H1 (cell line): ENCODE measurements at regions not wholly inside any gene's neighbourhood (a gene's known extent, or its start where the extent isn't known, plus 50 kb on each side); places are given as distances from the start of the nearest gene placed in this dataset.

ENCODE experiments used
- CTBP2 ChIP-seq: IDR thresholded peaks from 2 replicates; pipeline ENCODE4 v1.7.0; 2011; ENCODE audit warnings: borderline replicate concordance, mild to moderate bottlenecking, moderate library complexity, mixed read lengths, low read length; ENCODE audit not compliant: insufficient read depth, insufficient read length
- EP300 ChIP-seq, 2 experiments: IDR thresholded peaks; 1 replicate in 1 of 2; 2 replicates in 1 of 2; pipeline ENCODE4 v1.6.1; 2011 to 2012; ENCODE audit warnings: low read depth in 2 of 2, low read length in 2 of 2, mild to moderate bottlenecking in 2 of 2, borderline replicate concordance in 1 of 2, inconsistent platforms in 1 of 2, moderate library complexity in 1 of 2
- POLR2A ChIP-seq, 2 experiments: IDR thresholded peaks; 1 replicate in 1 of 2; 2 replicates in 1 of 2; pipeline ENCODE4 v1.6.1; 2011; ENCODE audit warnings: low read depth in 2 of 2, low read length in 2 of 2, mild to moderate bottlenecking in 2 of 2; ENCODE audit errors: control extremely low read depth in 1 of 2
- POLR2AphosphoS5 ChIP-seq: IDR thresholded peaks from 2 replicates; pipeline ENCODE4 v1.6.1; 2011; ENCODE audit warnings: low read depth, low read length
- TEAD4 ChIP-seq: IDR thresholded peaks from 2 replicates; pipeline ENCODE4 v1.6.1; 2012; ENCODE audit warnings: low read depth, low read length, inconsistent platforms, mixed read lengths
- TF ChIP-seq, protein P1 (sequence below), 3 experiments: IDR thresholded peaks; 1 replicate in 2 of 3; 2 replicates in 1 of 3; pipeline versions ENCODE4 v1.5.1 to v1.6.1; 2011; ENCODE audit warnings: low read length in 3 of 3, mild to moderate bottlenecking in 3 of 3, inconsistent platforms in 2 of 3, low read depth in 1 of 3, moderate library complexity in 1 of 3; ENCODE audit not compliant: insufficient read depth in 1 of 3; ENCODE audit errors: control extremely low read depth in 1 of 3

- TF ChIP-seq, protein P1, sequence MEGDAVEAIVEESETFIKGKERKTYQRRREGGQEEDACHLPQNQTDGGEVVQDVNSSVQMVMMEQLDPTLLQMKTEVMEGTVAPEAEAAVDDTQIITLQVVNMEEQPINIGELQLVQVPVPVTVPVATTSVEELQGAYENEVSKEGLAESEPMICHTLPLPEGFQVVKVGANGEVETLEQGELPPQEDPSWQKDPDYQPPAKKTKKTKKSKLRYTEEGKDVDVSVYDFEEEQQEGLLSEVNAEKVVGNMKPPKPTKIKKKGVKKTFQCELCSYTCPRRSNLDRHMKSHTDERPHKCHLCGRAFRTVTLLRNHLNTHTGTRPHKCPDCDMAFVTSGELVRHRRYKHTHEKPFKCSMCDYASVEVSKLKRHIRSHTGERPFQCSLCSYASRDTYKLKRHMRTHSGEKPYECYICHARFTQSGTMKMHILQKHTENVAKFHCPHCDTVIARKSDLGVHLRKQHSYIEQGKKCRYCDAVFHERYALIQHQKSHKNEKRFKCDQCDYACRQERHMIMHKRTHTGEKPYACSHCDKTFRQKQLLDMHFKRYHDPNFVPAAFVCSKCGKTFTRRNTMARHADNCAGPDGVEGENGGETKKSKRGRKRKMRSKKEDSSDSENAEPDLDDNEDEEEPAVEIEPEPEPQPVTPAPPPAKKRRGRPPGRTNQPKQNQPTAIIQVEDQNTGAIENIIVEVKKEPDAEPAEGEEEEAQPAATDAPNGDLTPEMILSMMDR (IDR thresholded peaks at IDR 0.05; ENCODE audit: control extremely low read depth in 1 of 3, insufficient read depth in 1 of 3, low read depth in 1 of 3, low read length in 3 of 3): no peak
- no peak for TF ChIP-seq CTBP2
- TF ChIP-seq TEAD4: no peak
- TF ChIP-seq POLR2A (IDR thresholded peaks at IDR 0.05; ENCODE audit: control extremely low read depth in 1 of 2, low read depth in 2 of 2, low read length in 2 of 2): no peak
- no peak for TF ChIP-seq EP300 (IDR thresholded peaks at IDR 0.05; ENCODE audit: borderline replicate concordance in 1 of 2, low read depth in 2 of 2, low read length in 2 of 2)
- TF ChIP-seq POLR2AphosphoS5: no peak
Measured at GRCh38 chr6:113623129-113623528, 234.0 kb upstream of the MARCKS start.
